HepG2 (cell line): ENCODE measurements at regions not wholly inside any gene's neighbourhood (a gene's known extent, or its start where the extent isn't known, plus 50 kb on each side); places are given as distances from the start of the nearest gene placed in this dataset.

Experiments used
- ATF3 ChIP-seq: sonication (generic); formaldehyde crosslinking; IDR thresholded peaks from 2 replicates; pipeline ENCODE4 v1.4.0; 2020; ENCODE audit warnings: missing genetic modification reagents
- CTCF ChIP-seq: sonication (generic); formaldehyde crosslinking; IDR thresholded peaks from 2 replicates; pipeline ENCODE4 v1.5.0; 2020; ENCODE audit warnings: mild to moderate bottlenecking, missing genetic modification reagents, moderate library complexity
- EHMT2 ChIP-seq: fragments of 200-600 bp; sonication (generic); IDR thresholded peaks from 2 replicates; pipeline ENCODE4 v1.7.0; 2017; ENCODE audit warnings: antibody characterized with exemption, low read depth, low read length, borderline replicate concordance
- MAX ChIP-seq: IDR thresholded peaks from 2 replicates; pipeline ENCODE4 v1.6.1; 2012; ENCODE audit warnings: inconsistent platforms
- MXD4 ChIP-seq: IDR thresholded peaks from 2 replicates; pipeline ENCODE4 v1.6.1; 2016; ENCODE audit warnings: mild to moderate bottlenecking, missing biosample characterization, missing genetic modification reagents
- PAF1 ChIP-seq: IDR thresholded peaks from 2 replicates; pipeline ENCODE4 v1.6.1; 2016; ENCODE audit warnings: missing genetic modification reagents, missing compliant biosample characterization
- STAG1 ChIP-seq: sonication (generic); formaldehyde crosslinking; IDR thresholded peaks from 2 replicates; pipeline ENCODE4 v1.4.0; 2020; ENCODE audit warnings: missing genetic modification reagents
- ZBTB26 ChIP-seq: IDR thresholded peaks from 2 replicates; pipeline ENCODE4 v1.6.1; 2016; ENCODE audit warnings: missing compliant biosample characterization, missing genetic modification reagents, borderline replicate concordance
- ZNF530 ChIP-seq: sonication (generic); formaldehyde crosslinking; IDR thresholded peaks from 2 replicates; pipeline ENCODE4 v1.5.0; 2020; ENCODE audit warnings: low read depth, mild to moderate bottlenecking, missing genetic modification reagents

- no peak for TF ChIP-seq ZNF530
- TF ChIP-seq MXD4 (CRISPR knock-in tag), result no peak
- no peak for TF ChIP-seq ZBTB26
- TF ChIP-seq ATF3 (CRISPR knock-in tag), result no peak
- TF ChIP-seq STAG1 (CRISPR knock-in tag), result no peak
- no peak for TF ChIP-seq PAF1 (CRISPR knock-in tag)
- no peak for TF ChIP-seq CTCF (CRISPR knock-in tag)
- TF ChIP-seq EHMT2, result no peak
- no peak for TF ChIP-seq MAX
These were observed 92.3 kb upstream of the COL5A1 start for GRCh38 chr9:134549336-134549735.
